ENCODE measurements at regions not wholly inside any gene's neighbourhood (a gene's known extent, or its start where the extent isn't known, plus 50 kb on each side); places are given as distances from the start of the nearest gene placed in this dataset.

GRCh38 chr14:80446356-80446755 lies 235.1 kb upstream of the DIO2 start:
- H4K20me1 ChIP-seq (replicated peaks; ENCODE audit: control insufficient read depth, extremely low read depth, insufficient read depth, low read length): no peaks in the 10 kb centered on the region
- intact Hi-C loops (cut with micrococcal nuclease): no loop called here
- no peak overlapping the region for H3K4me2 ChIP-seq (ENCODE audit: insufficient read depth, low read length)
- CTCF ChIA-PET: no interaction called here
- no peak overlapping the region for H3K27ac ChIP-seq (ENCODE audit: insufficient read depth, low read depth, low read length)
- H3K4me1 ChIP-seq (ENCODE audit: control insufficient read depth, extremely low read depth, insufficient read depth, low read length): no peaks in the 10 kb centered on the region
- no peak overlapping the region for H2AFZ ChIP-seq (ENCODE audit: low read depth, low read length)
- dilution Hi-C loops (cut with MboI; ENCODE audit: extremely low pct_ligation_motif_present, low sequenced_read_pairs): no loop called here
- no peaks in the 10 kb centered on the region for H3K79me2 ChIP-seq (ENCODE audit: control insufficient read depth, insufficient read depth, low read length)
- H3K4me3 ChIP-seq (replicated peaks in 1 of 3; ENCODE audit: insufficient read depth in 1 of 3, low read depth in 1 of 3, low read length in 3 of 3): no peak overlapping the region
- POLR2A ChIA-PET: no interaction called here
- TF ChIP-seq EZH2 (IDR thresholded peaks at IDR 0.05; ENCODE audit: borderline replicate concordance, low read depth, low read length, severe bottlenecking): no peak
- no peaks in the 10 kb centered on the region for H3K9me1 ChIP-seq (replicated peaks; ENCODE audit: control insufficient read depth, extremely low read depth, insufficient read depth, low read length)
- no peak overlapping the region for H3K9ac ChIP-seq (replicated peaks; ENCODE audit: extremely low read depth, insufficient read depth, low read length)
- H3K9me3 ChIP-seq (replicated peaks; ENCODE audit: control insufficient read depth, insufficient read depth, low read length): no peaks in the 10 kb centered on the region
- no peak for FAIRE-seq
- no peaks in the 10 kb centered on the region for H3K27me3 ChIP-seq (ENCODE audit: control insufficient read depth in 2 of 2, insufficient read depth in 2 of 2, low read length in 2 of 2)
- no peaks in the 10 kb centered on the region for H3K36me3 ChIP-seq (ENCODE audit: control insufficient read depth in 2 of 2, extremely low read depth in 1 of 2, insufficient read depth in 2 of 2, low read length in 2 of 2)
- DNase-seq (ENCODE audit: low read depth, low spot score): no peak
- no TSS peak for BruUV-seq (replicated peaks)

DNA sequence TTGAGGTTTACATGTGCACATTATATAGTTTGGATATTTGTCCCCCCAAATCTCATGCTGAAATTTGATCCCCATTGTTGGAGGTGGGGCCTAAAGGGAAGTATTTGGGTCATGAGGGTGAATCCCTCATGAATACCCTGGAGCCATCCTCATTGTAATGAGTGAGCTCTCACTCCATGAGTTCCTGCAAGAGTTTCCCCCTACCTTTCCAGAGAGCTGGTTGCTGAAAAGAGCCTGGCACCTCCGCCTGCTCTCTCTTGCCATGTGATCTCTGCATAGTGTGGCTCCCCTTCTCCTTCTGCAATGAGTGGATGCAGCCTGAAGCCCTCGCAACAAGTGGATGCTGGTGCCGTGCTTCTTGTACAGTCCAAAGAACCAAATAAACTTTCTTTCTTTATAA lies 234.3 kb upstream of the DIO2 start:
- CTCF ChIA-PET: no interaction called here
- POLR2A ChIA-PET: no interaction called here
- Histone ChIP-seq H3K9me1 (replicated peaks; ENCODE audit: control insufficient read depth, extremely low read depth, insufficient read depth, low read length) (no peaks in the 10 kb centered on the region), H3K4me3 (replicated peaks in 1 of 3; ENCODE audit: insufficient read depth in 1 of 3, low read depth in 1 of 3, low read length in 3 of 3) (no peak overlapping the region), H3K4me1 (ENCODE audit: control insufficient read depth, extremely low read depth, insufficient read depth, low read length) (no peaks in the 10 kb centered on the region), H3K9ac (replicated peaks; ENCODE audit: extremely low read depth, insufficient read depth, low read length) (no peak overlapping the region), H2AFZ (ENCODE audit: low read depth, low read length) (no peak overlapping the region), H3K9me3 (replicated peaks; ENCODE audit: control insufficient read depth, insufficient read depth, low read length) (no peaks in the 10 kb centered on the region), H3K27me3 (ENCODE audit: control insufficient read depth in 2 of 2, insufficient read depth in 2 of 2, low read length in 2 of 2) (no peaks in the 10 kb centered on the region), H3K4me2 (ENCODE audit: insufficient read depth, low read length) (no peak overlapping the region), H4K20me1 (replicated peaks; ENCODE audit: control insufficient read depth, extremely low read depth, insufficient read depth, low read length) (no peaks in the 10 kb centered on the region), H3K79me2 (ENCODE audit: control insufficient read depth, insufficient read depth, low read length) (no peaks in the 10 kb centered on the region), H3K36me3 (ENCODE audit: control insufficient read depth in 2 of 2, extremely low read depth in 1 of 2, insufficient read depth in 2 of 2, low read length in 2 of 2) (no peaks in the 10 kb centered on the region), H3K27ac (ENCODE audit: insufficient read depth, low read depth, low read length) (no peak overlapping the region)
- DNase-seq (ENCODE audit: low read depth, low spot score): no peak
- dilution Hi-C loops (cut with MboI; ENCODE audit: extremely low pct_ligation_motif_present, low sequenced_read_pairs): no loop called here
- TF ChIP-seq POLR2AphosphoS5 (IDR thresholded peaks at IDR 0.05; ENCODE audit: insufficient read depth, low read depth, low read length): no peak
- TF ChIP-seq FOS (IDR thresholded peaks at IDR 0.05; ENCODE audit: borderline replicate concordance, insufficient read depth, low read length): no peak
- no peak for TF ChIP-seq EZH2 (IDR thresholded peaks at IDR 0.05; ENCODE audit: borderline replicate concordance, low read depth, low read length, severe bottlenecking)
- TF ChIP-seq POLR2A (IDR thresholded peaks at IDR 0.05; ENCODE audit: low read depth, low read length): no peak
- no peak for TF ChIP-seq JUN (IDR thresholded peaks at IDR 0.05; ENCODE audit: borderline replicate concordance, insufficient read depth, insufficient read length, low read depth)
- TF ChIP-seq GATA2 (IDR thresholded peaks at IDR 0.05; ENCODE audit: insufficient read depth, insufficient read length, low read depth, low read length): no peak
- no peak for TF ChIP-seq CTCF (IDR thresholded peaks at IDR 0.05; ENCODE audit: extremely low read depth in 1 of 2, insufficient read depth in 1 of 2, low read depth in 1 of 2, low read length in 2 of 2)
- no peak for TF ChIP-seq MAX (IDR thresholded peaks at IDR 0.05; ENCODE audit: insufficient read depth, insufficient read length)
- TF ChIP-seq MYC (IDR thresholded peaks at IDR 0.05; ENCODE audit: low read depth, low read length): no peak
- FAIRE-seq: no peak
- no TSS peak for BruUV-seq (replicated peaks)
- intact Hi-C loops (cut with micrococcal nuclease): no loop called here

All from endothelial cell of umbilical vein (primary cell).